Aorta (tissue), 5 donors: ENCODE measurements at regions not wholly inside any gene's neighbourhood (a gene's known extent, or its start where the extent isn't known, plus 50 kb on each side); places are given as distances from the start of the nearest gene placed in this dataset.

Experiments used
- ATAC-seq: fragments of 200-7000 bp; cut with Tn5 transposase; one replicate; pipeline ENCODE4 v1.9.1; 2022; ENCODE audit warnings: moderate library complexity; ENCODE audit not compliant: low FRiP score
- DNase-seq, 2 donors: peaks; one replicate each; pipeline ENCODE4 v3.0.0-alpha.2; 2020
- H3K27ac ChIP-seq, 2 donors: one replicate each; pipeline ENCODE4 v1.5.1; 2013; ENCODE audit warnings: low read length in 2 of 2, mild to moderate bottlenecking in 2 of 2, moderate library complexity in 2 of 2, control low read depth in 1 of 2, inconsistent platforms in 1 of 2, low read depth in 1 of 2
- H3K27me3 ChIP-seq, 2 donors: one replicate each; pipeline ENCODE4 v1.6.1; 2013; ENCODE audit warnings: control low read depth in 1 of 2, low read length in 1 of 2, mild to moderate bottlenecking in 1 of 2, moderate library complexity in 1 of 2; ENCODE audit not compliant: insufficient read depth in 2 of 2, control insufficient read depth in 1 of 2
- H3K36me3 ChIP-seq, 2 donors: one replicate each; pipeline ENCODE4 v1.6.1; 2013; ENCODE audit warnings: control low read depth in 1 of 2, low read length in 1 of 2, mild to moderate bottlenecking in 1 of 2; ENCODE audit not compliant: insufficient read depth in 2 of 2, control insufficient read depth in 1 of 2
- H3K4me1 ChIP-seq, 2 donors: one replicate each; pipeline ENCODE4 v1.6.1; 2013; ENCODE audit warnings: low read length in 2 of 2, control low read depth in 1 of 2, mild to moderate bottlenecking in 1 of 2, moderate library complexity in 1 of 2; ENCODE audit not compliant: insufficient read depth in 2 of 2, control insufficient read depth in 1 of 2
- H3K4me3 ChIP-seq, 2 donors: one replicate each; pipeline ENCODE4 v1.5.1; 2013; ENCODE audit warnings: low read length in 2 of 2, control low read depth in 1 of 2, mild to moderate bottlenecking in 1 of 2
- H3K9me3 ChIP-seq: one replicate; pipeline ENCODE4 v1.6.1; 2013; ENCODE audit warnings: mild to moderate bottlenecking, low read length; ENCODE audit not compliant: control insufficient read depth
- WGBS, 2 donors: extraction: QIAGEN DNeasy Blood & Tissue Kit; methylation state at CpG; one replicate each; pipeline ENCODE4 v1.1.7; 2013; 5-methylcytosine and 5-hydroxymethylcytosine counted together
- intact Hi-C, 2 donors: fragments of 100-400 bp; cut with DNase I; formaldehyde crosslinking; loops; one replicate each; pipeline versions ENCODE4 v1.14.2 to v1.15.0; 2022
- donor health status: healthy with polysubstance abuse.
- donor health status: Bipolar disorder and iron deficiency.
- donor health status: DM: no; HTN: no; CAD: no.
- donor health status: DM: no; HTN: no; CAD: no.
- donor health status: DM: yes; HTN: yes; CAD: no.

GRCh38 chr4:19259920-19260319 is 991.8 kb upstream of the SLIT2 start:
- WGBS, 2 donors, result 0 to 68% methylated on average over 1 of the region's 1 CpG
- H3K9me3 ChIP-seq, result no peaks in the 10 kb centered on the region
- no peaks in the 10 kb centered on the region for H3K4me1 ChIP-seq
- intact Hi-C loops, result no loop called here
- H3K27ac ChIP-seq, result no peak overlapping the region
- no peak overlapping the region for H3K4me3 ChIP-seq
- DNase-seq (no peak), ATAC-seq (no peak)
- H3K27me3 ChIP-seq, result peaks cover 0 to 1% of the 10 kb centered on the region in 2 donors
- H3K36me3 ChIP-seq, result no peaks in the 10 kb centered on the region

- Histone ChIP-seq H3K4me3 (no peak overlapping the region), H3K27me3 (peaks cover 0 to 1% of the 10 kb centered on the region in 2 donors), H3K27ac (no peak overlapping the region), H3K4me1 (no peaks in the 10 kb centered on the region), H3K36me3 (no peaks in the 10 kb centered on the region), H3K9me3 (peaks cover 2% of the 10 kb centered on the region)
- ATAC-seq (no peak), DNase-seq (no peak)
- intact Hi-C loops, result no loop called here
These were observed 994.9 kb upstream of the SLIT2 start for GRCh38 chr4:19256823-19257222.

- Histone ChIP-seq H3K27ac (no peak overlapping the region), H3K27me3 (peaks cover 0 to 1% of the 10 kb centered on the region in 2 donors), H3K9me3 (peaks cover 2% of the 10 kb centered on the region), H3K4me1 (no peaks in the 10 kb centered on the region), H3K4me3 (no peak overlapping the region), H3K36me3 (no peaks in the 10 kb centered on the region)
- intact Hi-C loops, result no loop called here
- DNase-seq (no peak), ATAC-seq (no peak)
These were observed 997.2 kb upstream of the SLIT2 start for GRCh38 chr4:19254486-19254885.

- H3K27ac ChIP-seq, result no peak overlapping the region
- H3K4me1 ChIP-seq, result no peaks in the 10 kb centered on the region
- H3K27me3 ChIP-seq, result peaks cover 0 to 2% of the 10 kb centered on the region in 2 donors
- H3K36me3 ChIP-seq, result no peaks in the 10 kb centered on the region
- WGBS, 2 donors, result 84 to 91% methylated on average over 4 of the region's 4 CpGs
- intact Hi-C loops, result no loop called here
- ATAC-seq, result no peak
- peaks cover 2% of the 10 kb centered on the region for H3K9me3 ChIP-seq
- no peak overlapping the region for H3K4me3 ChIP-seq
- DNase-seq, result no peak
These were observed 1003.7 kb upstream of the SLIT2 start for GRCh38 chr4:19248023-19248422.

- Histone ChIP-seq H3K27me3 (no peaks in the 10 kb centered on the region), H3K36me3 (no peaks in the 10 kb centered on the region), H3K4me1 (no peaks in the 10 kb centered on the region), H3K4me3 (no peak overlapping the region), H3K27ac (no peak overlapping the region), H3K9me3 (no peaks in the 10 kb centered on the region)
- intact Hi-C loops, result no loop called here
- DNase-seq, result no peak
- WGBS, 2 donors, result 85 to 91% methylated on average over 4 of the region's 4 CpGs
- ATAC-seq, result no peak
These were observed 1009.8 kb upstream of the SLIT2 start for GRCh38 chr4:19241895-19242294.

GRCh38 chr4:19239565-19239964 is 1012.1 kb upstream of the SLIT2 start:
- Histone ChIP-seq H3K4me3 (no peak overlapping the region), H3K27ac (no peak overlapping the region), H3K27me3 (no peaks in the 10 kb centered on the region), H3K9me3 (no peaks in the 10 kb centered on the region), H3K4me1 (no peaks in the 10 kb centered on the region), H3K36me3 (no peaks in the 10 kb centered on the region)
- ATAC-seq (no peak), DNase-seq (no peak)
- WGBS, 2 donors, result 71 to 74% methylated on average over 2 of the region's 2 CpGs
- intact Hi-C loops, result no loop called here

GRCh38 chr4:19236473-19236872 is 1015.2 kb upstream of the SLIT2 start:
- Histone ChIP-seq H3K4me3 (no peak overlapping the region), H3K27ac (no peak overlapping the region), H3K9me3 (no peaks in the 10 kb centered on the region), H3K27me3 (no peaks in the 10 kb centered on the region), H3K36me3 (no peaks in the 10 kb centered on the region), H3K4me1 (no peaks in the 10 kb centered on the region)
- intact Hi-C loops, result no loop called here
- DNase-seq (no peak), ATAC-seq (no peak)
- 51 to 55% methylated on average over 2 of the region's 2 CpGs for WGBS, 2 donors

- intact Hi-C loops, result no loop called here
- Histone ChIP-seq H3K36me3 (no peaks in the 10 kb centered on the region), H3K27ac (no peak overlapping the region), H3K4me3 (no peak overlapping the region), H3K9me3 (no peaks in the 10 kb centered on the region), H3K27me3 (no peaks in the 10 kb centered on the region), H3K4me1 (no peaks in the 10 kb centered on the region)
- ATAC-seq, result no peak
- no peak for DNase-seq
- WGBS, 2 donors, result 61 to 90% methylated on average over 3 of the region's 3 CpGs
These were observed 1020.7 kb upstream of the SLIT2 start for GRCh38 chr4:19230906-19231545.

- Histone ChIP-seq H3K27ac (no peak overlapping the region), H3K36me3 (no peaks in the 10 kb centered on the region), H3K4me3 (no peak overlapping the region), H3K4me1 (no peaks in the 10 kb centered on the region), H3K27me3 (no peaks in the 10 kb centered on the region), H3K9me3 (no peaks in the 10 kb centered on the region)
- DNase-seq, result no peak
- intact Hi-C loops, result loop anchor here in 1 of 2 donors (10.0 kb wide), 1 partner anchor 1017 kb away; no protein-coding TSS in a partner anchor
- no peak for ATAC-seq
- 10 to 17% methylated on average over 4 of the region's 4 CpGs for WGBS, 2 donors
These were observed 1024.0 kb upstream of the SLIT2 start for GRCh38 chr4:19227701-19228100.
